ENCODE measurements at regions not wholly inside any gene's neighbourhood (a gene's known extent, or its start where the extent isn't known, plus 50 kb on each side); places are given as distances from the start of the nearest gene placed in this dataset.

DNA sequence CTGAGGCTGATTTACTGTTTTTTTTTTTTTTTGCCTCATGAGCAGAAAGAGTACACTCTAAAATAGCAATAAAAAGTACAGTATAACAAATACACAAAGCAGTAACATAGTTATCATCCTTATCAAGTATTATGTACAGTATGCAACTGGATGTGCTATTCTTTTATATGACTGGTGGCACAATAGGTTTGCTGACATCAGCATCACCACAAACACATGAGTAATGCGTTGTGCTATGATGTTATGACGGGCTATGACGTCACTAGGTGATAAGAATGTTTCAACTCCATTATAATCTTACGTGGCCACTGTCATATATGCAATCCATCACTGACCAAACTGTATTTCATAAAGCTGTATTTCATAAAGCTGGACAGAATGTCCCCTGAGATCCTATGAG lies 189.2 kb upstream of the GLI3 start:
- Histone ChIP-seq H3K79me2 (ENCODE audit: control insufficient read depth, insufficient read depth, low read length) (no peaks in the 10 kb centered on the region), H2AFZ (ENCODE audit: low read depth, low read length) (no peak overlapping the region), H3K4me1 (ENCODE audit: control insufficient read depth, extremely low read depth, insufficient read depth, low read length) (no peaks in the 10 kb centered on the region), H3K4me3 (replicated peaks in 1 of 3; ENCODE audit: insufficient read depth in 1 of 3, low read depth in 1 of 3, low read length in 3 of 3) (no peak overlapping the region), H3K4me2 (ENCODE audit: insufficient read depth, low read length) (no peak overlapping the region), H3K27me3 (ENCODE audit: control insufficient read depth in 2 of 2, insufficient read depth in 2 of 2, low read length in 2 of 2) (no peaks in the 10 kb centered on the region), H3K27ac (ENCODE audit: insufficient read depth, low read depth, low read length) (no peak overlapping the region), H3K9me3 (replicated peaks; ENCODE audit: control insufficient read depth, insufficient read depth, low read length) (no peaks in the 10 kb centered on the region), H3K9ac (replicated peaks; ENCODE audit: extremely low read depth, insufficient read depth, low read length) (no peak overlapping the region), H3K36me3 (ENCODE audit: control insufficient read depth in 2 of 2, extremely low read depth in 1 of 2, insufficient read depth in 2 of 2, low read length in 2 of 2) (no peaks in the 10 kb centered on the region), H4K20me1 (replicated peaks; ENCODE audit: control insufficient read depth, extremely low read depth, insufficient read depth, low read length) (no peaks in the 10 kb centered on the region), H3K9me1 (replicated peaks; ENCODE audit: control insufficient read depth, extremely low read depth, insufficient read depth, low read length) (no peaks in the 10 kb centered on the region)
- TF ChIP-seq EZH2 (IDR thresholded peaks at IDR 0.05; ENCODE audit: borderline replicate concordance, low read depth, low read length, severe bottlenecking) = no peak
- TF ChIP-seq, protein P1, sequence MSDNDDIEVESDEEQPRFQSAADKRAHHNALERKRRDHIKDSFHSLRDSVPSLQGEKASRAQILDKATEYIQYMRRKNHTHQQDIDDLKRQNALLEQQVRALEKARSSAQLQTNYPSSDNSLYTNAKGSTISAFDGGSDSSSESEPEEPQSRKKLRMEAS (IDR thresholded peaks at IDR 0.05; ENCODE audit: insufficient read depth, insufficient read length) = no peak
- TF ChIP-seq CTCF (IDR thresholded peaks at IDR 0.05; ENCODE audit: extremely low read depth in 1 of 2, insufficient read depth in 1 of 2, low read depth in 1 of 2, low read length in 2 of 2) = no peak
- no peak for TF ChIP-seq FOS (IDR thresholded peaks at IDR 0.05; ENCODE audit: borderline replicate concordance, insufficient read depth, low read length)
- TF ChIP-seq POLR2A (IDR thresholded peaks at IDR 0.05; ENCODE audit: low read depth, low read length) = no peak
- TF ChIP-seq GATA2 (IDR thresholded peaks at IDR 0.05; ENCODE audit: insufficient read depth, insufficient read length, low read depth, low read length) = no peak
- no peak for TF ChIP-seq JUN (IDR thresholded peaks at IDR 0.05; ENCODE audit: borderline replicate concordance, insufficient read depth, insufficient read length, low read depth)
- TF ChIP-seq MYC (IDR thresholded peaks at IDR 0.05; ENCODE audit: low read depth, low read length) = no peak
- no peak for TF ChIP-seq POLR2AphosphoS5 (IDR thresholded peaks at IDR 0.05; ENCODE audit: insufficient read depth, low read depth, low read length)
- dilution Hi-C loops (cut with MboI; ENCODE audit: extremely low pct_ligation_motif_present, low sequenced_read_pairs) = no loop called here
- intact Hi-C loops (cut with micrococcal nuclease) = no loop called here
- DNase-seq (ENCODE audit: low read depth, low spot score) = no peak
- ChIA-PET CTCF (no interaction called here), POLR2A (no interaction called here)
- no TSS peak for BruUV-seq (replicated peaks)
- no peak for FAIRE-seq
